CD1c-positive myeloid dendritic cell (primary cell): ENCODE measurements at regions not wholly inside any gene's neighbourhood (a gene's known extent, or its start where the extent isn't known, plus 50 kb on each side); places are given as distances from the start of the nearest gene placed in this dataset.

Experiments used
- DNase-seq: peaks from one replicate; pipeline ENCODE4 v3.0.0-alpha.2; 2016; ENCODE audit errors: extremely low spot score

DNA sequence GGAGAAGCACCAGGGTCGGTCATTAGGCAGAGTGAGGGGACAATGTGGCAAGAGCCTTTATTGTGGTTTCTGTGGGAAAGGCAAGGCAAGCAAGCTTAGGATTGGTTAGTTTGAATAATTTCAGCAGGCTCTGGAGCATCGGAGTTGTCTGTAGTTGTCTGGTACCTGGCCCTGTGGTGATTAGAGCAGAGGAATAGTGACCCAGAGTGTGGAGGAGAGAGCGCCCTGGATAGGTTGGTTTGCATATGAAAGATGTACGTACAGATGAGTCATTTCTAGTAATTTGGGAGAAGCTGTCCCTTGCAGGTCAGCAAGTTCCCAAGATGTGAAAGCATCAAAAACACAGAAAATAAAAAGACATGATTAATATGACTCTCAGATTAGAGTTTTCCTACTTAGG, 383.1 kb upstream of the MEX3C start:
- no peak for DNase-seq

DNA sequence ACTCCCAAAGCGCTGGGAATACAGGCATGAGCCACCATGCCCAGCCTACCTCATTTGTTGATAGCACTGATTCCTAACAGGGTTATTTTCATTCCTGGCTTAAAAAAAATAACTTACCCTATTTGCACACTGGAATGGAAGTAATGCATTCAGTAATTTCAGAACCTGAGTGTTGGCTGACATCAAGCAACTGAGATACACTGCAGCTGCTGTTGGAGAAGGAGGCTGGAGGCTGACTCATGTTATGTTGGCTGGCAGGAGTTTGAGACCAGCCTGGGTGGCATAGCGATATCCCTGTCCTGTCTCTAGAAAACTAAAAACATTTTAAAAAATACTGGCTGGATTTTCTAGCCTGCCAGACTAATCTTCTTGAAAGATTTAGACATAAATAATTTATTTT, 385.1 kb upstream of the MEX3C start:
- no peak for DNase-seq

DNA sequence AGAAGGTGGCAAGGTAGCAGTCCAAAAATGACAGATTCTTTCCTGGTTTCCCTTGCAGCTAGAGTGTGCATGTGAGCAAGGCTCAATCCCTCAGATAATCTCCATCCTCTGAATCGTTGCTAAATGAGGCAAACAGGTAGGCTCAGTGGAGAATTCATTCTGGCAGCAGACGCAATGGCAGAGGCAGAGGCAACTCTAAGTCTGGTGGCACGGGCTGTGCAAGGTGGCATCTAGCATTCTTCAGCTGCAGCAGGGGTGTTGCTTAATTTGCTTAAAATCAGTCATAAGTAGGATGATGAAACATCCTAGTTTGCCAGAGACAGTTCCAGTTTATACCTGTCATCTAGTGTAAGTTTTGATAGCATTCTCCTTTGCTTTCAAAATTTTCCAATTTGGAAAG, 391.1 kb upstream of the MEX3C start:
- DNase-seq = no peak

DNA sequence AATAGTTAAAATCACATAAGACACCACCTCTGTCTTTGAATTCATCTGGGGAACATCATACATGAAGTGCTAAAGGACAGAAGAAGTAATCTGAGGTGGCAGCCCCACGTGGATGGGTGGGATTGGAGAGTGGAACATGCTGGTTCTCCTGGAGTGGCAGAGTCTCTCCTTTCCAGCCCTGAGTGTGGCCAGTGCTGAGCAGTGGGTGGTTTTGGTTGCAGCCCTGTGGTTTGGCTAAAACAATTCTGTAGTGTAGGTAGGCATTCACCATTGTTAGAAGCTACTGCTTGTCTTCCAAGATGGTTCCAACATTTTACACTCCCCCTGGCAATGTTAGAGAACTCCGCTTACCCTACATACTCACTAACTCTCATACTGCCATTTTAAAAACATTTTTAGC, 396.4 kb upstream of the MEX3C start:
- DNase-seq = no peak

DNA sequence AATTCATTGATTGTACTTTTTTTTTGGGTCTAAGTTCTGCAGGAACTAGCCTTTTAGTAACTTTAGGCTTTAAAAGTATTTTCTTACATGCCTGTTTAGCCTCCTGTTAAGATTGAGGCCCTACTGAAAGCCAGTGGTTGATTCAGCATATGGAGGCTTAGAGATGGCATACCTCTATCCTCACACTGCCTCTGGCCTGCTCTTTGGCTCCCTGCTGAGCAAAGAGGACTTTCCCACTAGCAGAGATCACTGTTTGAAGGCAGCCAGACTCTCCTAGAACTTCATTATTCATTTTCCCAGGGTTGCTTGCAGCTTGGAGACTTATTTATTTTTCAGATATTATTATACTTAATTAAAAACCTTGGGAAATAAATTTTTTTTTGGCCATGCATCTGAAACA, 405.6 kb upstream of the MEX3C start:
- DNase-seq = no peak

DNA sequence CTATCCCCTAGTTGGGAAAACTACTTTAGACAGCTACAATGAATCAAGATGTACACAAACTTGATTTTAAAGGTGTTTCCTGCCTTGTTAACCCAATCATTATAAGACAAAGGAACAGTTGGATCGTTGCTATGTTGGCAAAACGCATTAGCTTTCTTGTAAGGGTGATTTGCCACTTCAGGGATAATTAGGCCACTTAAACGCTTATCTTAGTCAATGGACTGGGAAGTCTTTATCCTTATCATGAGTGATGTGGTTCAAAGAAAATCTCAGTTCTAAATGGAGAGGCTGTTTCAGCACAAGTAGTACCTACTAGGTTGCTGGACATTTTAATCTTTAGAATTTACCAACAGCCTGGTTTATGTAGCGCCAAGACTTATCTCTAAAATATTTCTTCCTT, 406.1 kb upstream of the MEX3C start:
- no peak for DNase-seq

DNA sequence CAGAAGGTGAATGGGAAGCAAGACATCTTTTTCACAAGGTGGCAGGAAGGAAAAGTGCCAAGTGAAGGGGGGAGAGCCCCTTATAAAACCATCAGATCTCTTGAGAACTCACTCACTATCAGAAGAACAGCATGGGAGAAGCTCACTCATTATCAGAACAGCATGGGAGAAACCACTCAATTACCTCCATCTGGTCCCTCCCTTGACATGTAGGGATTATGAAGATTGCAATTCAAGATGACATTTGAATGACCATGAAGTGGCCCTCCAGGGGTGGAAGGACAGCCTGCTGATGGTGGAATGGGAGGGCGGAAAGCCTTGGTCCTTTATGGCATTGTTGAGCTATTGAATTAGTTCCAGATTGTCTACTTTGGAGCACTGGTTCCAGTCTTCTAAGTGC, 413.0 kb upstream of the MEX3C start:
- no peak for DNase-seq

DNA sequence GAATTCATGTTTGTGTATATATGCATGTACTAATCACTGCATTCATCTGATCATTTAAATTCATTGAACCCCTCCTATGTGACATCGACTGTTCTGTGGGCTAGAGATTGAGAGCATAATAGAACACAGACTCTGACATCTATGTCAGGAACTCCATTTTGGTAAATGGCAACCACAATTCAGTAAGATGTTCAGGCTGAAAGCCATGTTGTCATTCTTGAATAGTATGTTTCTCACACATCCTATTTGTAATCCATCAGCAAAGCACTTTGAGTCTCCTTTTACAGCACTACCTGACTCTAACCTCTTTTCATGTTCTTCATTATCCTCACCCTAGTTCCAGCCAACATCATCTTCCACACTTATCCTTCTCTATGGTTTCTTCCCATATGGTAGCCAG, 413.8 kb upstream of the MEX3C start:
- no peak for DNase-seq

DNA sequence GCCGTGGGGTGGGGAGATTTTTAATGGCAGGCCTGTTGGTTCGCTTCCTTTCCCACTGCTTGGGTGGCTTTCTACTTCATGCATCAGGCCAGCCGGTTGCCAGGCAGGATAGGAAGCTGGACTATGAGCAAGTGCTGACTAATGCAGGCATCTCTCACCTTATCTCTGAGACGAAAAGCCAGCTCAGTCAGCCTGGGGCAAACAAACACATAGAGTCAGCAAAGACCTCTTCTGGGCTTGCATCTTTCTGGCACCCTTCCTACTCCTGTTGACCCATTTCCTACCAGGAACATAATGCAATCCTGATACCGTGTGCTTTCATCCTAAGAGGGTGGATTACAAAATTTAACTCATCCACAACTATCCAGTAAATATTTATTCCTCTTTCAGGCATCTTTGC, 416.6 kb upstream of the MEX3C start:
- no peak for DNase-seq

DNA sequence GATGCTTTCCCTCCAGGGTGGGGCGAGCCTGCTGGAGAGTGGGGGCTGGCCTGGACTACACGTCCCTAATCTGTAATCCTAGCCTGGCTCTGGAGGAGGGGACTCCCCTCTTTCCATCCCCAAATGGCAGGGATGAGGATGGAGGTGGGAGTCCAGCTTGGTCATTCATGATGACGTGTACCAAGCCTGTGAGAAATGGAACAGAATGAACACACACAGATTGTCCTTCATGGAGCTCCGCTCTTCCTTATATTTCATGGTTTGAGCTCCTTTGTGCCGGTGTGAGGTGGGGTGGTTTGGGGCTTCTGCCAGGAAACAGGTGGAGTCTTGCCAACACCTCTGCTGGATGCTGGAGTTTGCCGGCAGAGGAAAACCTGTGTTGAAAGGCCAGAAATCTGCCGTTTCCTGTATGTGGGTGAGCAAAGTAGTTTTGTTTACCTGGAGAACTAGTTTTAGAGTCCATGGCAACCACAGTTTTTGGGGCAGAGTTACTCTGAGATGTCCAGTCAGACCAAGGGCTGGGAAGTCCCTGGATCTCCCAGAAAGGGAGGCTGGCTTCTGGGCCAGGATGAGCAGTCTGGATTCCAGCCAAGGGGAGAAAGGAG, 417.6 kb upstream of the MEX3C start:
- no peak for DNase-seq

DNA sequence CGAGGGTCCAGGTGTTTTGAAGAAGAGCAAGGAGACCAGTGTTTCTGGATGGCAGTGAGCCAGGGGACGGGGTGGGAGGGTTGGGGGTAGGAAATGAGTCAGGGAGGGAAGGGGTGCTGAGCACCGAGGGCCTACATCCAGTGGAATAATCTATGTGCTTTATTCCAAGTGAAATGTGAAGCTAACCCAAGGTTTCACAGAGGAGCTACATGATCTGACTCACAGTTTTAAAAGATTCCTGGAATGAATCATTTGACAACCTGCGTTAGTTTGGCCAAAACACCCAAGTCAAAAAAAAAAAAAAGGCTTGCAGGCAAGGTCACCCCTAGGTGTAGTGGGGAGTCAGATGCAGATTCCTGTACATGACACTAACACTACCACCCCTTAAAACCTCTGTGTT, 419.7 kb upstream of the MEX3C start:
- no peak for DNase-seq

DNA sequence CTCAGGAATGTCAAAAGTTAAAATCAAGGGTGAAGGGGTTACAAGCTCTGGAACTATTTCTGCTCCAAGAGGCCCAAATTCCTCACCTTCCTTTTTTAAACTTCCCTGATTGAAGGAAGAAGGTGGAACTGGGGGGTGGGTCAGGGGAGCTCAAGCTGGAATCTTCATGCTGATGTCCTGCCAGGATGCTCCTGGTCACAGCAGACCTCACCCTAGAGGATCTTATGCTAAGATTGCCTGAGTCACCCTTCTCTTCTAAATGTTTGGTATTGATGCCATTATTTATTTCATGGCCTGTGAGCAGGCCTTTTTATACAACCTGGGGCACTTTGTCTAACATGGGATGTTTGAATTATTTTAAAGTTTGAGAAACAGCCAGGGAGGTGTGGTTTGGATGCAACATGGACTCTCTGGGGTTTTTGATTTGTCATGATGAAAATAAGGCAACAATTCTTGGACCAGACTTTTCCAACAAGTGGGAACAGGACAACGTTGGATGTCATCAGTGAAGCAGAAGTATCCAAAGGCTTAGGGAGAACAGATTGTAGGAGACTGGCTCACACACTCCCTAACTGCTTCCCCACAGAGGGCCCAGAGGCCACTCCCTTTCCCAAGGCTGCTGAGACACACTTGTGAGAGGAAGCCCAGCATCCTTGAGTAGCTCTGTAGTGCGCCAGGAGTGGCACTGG, 420.2 kb upstream of the MEX3C start:
- no peak for DNase-seq

DNA sequence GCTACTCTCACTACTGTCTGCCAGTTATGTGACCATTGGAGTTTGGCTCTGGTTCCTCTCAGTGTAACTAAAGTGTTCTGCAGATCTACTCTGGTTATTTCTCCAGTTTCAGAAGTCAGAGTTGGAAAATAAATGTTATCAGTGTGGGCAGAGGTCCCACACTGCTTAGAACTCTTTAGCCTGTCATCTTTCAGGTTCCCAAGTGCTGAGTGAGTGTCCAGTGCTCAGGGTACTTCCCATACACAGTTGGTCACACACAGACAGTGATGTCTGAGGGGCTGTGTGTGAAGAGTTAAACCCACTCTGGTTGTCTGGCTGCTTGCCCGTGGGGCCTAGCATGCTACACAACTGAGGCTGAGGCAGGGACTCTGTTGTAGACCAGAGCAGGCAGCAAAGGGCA, 421.8 kb upstream of the MEX3C start:
- DNase-seq = no peak

DNA sequence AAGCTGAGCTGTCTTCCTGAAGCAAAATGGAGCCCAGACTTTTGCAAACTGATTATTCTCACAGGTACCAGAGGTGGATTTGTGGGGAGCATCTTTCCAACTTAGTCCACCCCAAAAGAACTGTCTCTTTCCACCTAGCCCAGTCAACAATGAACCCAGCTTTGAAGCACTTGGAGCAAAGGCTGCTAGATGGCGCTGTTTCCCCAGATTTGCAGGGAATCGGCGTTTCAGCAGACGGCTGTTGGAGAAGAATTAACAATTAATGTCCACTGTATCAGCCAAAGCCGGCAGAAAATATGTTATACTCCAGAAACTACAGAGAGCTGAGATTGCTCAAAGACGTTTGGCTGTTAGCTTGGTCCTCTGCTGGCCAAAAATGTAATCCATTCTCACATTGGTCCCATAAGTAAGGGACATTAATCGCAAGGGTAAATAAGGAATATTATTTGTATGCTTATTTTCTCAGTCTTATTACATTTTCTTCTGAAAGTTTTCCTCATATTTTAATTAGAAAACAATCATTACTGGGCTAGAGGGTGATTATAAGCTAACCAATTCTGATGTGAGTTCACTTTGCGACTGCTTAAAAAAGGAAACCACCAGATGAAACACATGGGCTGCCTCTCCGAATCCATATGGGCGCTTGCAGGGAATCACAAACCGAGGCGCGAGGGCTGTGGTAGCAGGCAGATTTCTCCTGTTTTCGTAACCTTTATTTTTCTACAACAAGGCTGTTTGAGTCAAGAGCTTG, 423.8 kb upstream of the MEX3C start:
- DNase-seq = peak; percentile 16

DNA sequence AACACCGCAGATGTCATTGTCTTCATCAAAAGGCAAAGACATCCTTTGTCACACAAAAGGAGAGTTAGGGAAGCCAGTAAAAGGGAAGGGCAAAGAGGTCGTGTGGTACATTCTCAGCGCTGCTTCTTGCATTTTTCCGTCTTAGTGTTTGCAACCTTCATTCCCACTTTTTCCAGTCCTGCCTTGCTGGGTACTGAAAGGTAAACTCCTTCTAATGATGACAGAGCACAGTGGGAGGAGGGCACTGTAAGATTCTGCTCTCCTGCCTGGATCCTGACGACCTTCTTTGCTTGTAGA, 424.3 kb upstream of the MEX3C start:
- no peak for DNase-seq

DNA sequence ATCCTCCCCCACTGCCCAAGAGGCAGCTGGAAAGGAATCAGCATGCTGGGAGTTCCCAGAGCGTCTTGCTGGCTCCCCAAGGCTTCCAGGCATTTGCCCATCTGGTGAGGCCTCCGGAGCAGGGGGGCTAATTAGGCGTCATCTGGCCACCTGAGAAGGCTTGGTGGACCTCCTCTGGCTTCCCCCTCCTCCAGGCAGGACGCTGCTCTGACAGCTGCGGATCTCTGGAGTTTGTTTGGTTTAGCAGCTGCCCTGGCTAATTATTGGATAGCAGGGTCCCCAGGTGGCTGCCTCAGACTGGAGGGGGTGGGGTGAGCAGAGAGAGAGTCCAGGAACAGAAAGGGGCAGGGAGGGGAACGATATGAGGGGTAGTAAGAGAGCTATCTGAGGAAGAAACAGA, 425.2 kb upstream of the MEX3C start:
- no peak for DNase-seq

DNA sequence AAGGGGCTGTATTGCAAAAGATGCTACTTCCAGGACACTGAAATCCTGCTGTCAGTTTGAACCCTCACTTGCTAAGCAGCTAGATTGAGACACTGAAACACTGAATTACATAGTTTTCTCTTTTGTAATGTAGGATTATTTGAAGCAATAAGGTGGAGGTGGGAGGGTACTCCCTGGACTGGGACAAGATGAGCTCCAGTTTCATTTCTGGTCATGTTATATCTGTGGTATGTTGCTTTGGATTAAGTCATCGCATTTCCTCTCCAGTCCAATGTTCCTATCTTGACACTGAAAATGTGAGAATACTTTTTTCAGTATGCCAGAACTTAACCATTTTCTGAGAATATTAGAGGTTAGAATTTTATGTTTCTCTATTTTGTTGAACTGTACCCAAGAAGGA, 426.2 kb upstream of the MEX3C start:
- no peak for DNase-seq

DNA sequence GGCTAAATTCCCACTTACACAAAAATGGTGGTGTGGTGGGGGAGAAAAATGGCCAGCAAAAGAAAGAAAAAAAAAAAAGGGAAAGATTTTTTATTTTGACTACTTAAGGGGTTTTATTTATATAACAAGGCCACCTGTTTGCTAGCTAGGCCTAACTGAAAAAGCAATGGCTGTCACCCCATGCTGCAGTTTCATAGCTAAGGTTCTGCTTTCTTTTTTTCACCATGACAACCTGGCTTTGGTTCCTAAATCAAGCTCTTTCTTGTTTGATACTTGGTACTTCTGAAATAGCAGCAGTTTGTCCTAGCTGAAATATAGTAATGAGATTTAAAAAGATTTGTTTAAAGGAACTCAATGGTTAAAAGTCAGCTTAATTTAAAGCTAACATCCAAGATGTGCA, 433.2 kb upstream of the MEX3C start:
- DNase-seq = no peak

DNA sequence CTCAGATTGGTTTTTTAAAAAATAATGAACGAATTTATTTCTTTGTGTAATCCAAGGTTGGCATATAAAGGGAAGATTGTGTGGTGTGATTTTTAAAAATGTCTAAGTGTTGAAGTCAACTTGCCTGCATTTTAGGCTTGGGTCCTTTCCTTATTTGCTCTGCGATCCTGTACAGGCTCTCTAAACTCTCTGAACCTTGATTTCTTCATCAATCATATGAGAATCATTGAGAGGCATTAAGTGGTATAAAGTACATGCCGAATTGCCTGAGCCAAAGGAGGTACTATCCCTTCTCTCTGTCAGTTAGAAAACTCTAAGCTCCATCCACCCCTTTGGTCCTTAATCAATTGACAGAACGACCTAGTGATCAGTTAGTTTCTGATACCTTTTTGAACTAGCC, 440.4 kb upstream of the MEX3C start:
- no peak for DNase-seq

DNA sequence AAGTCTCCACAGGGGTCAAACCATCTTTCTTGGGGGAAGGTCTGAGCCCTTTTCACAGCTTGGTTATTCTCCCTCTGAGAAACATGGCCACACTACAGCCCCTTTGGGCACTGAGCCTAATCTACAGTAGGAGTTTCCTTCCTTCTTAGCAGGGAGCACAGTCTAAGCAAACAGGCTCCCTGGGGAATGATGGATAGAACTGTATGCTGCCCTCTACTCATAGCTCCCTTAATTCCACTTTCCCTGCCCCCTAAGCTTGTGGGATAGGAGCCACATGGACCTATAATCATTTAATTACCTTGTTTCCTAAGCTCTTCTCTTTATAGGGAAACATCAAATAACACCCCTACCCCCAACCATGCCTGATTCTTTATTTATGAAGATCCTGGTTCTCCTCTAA, 442.1 kb upstream of the MEX3C start:
- no peak for DNase-seq

DNA sequence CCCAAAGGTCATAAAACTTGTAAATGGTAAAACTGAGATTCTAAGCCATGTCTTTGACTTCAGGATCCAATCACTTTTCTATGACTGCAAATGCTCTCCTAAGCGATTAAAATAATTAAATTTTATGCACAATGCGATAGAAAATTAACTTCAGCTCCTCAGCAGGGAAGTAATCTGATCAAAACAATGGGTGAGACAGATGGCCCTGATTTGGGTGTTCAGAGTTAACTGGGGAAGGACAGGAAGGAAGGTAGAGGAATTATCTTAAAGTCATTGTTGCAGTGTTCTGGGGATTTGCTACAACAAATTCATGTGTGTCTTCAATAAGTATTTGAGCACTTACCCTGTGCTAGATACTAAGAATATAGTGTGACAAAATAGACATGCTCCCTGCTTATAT, 446.0 kb upstream of the MEX3C start:
- DNase-seq = no peak

DNA sequence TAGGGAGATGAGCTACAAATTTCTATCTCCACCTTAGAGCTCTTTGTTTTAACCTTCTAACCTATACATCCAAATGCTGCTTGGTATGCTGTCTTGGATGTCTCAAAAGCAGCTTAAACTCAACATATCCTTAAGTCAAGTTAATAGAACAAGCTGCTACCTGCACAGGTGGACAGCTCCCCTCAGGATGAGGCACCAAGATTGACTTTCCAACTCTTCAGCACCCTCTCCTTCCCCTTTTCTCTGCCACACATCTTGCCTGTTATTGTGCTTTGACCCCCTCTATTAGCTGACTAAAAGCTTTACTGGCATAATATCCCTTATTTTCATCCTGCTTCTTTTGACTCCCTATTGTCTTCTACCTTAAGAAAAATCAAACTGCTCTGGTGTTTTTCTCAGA, 448.1 kb upstream of the MEX3C start:
- DNase-seq = no peak

DNA sequence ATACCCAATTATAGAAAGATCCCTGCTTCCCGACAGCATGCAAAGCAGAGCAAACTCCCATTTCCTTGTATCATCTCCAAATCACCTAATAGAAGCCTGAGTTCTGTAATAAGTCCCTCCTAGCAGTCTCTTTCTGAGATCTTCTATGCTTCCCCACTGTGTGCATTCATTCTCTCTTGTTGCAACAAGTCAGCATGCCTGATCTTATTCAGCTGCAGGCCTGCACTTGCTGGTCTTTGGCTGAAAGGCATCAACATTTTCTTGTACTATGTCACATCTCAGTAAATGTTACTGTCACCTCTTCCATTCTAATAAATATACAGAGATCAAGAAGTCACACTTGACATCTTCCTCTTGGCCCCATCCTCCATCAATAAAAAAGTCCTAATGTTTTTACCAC, 449.9 kb upstream of the MEX3C start:
- DNase-seq = no peak

DNA sequence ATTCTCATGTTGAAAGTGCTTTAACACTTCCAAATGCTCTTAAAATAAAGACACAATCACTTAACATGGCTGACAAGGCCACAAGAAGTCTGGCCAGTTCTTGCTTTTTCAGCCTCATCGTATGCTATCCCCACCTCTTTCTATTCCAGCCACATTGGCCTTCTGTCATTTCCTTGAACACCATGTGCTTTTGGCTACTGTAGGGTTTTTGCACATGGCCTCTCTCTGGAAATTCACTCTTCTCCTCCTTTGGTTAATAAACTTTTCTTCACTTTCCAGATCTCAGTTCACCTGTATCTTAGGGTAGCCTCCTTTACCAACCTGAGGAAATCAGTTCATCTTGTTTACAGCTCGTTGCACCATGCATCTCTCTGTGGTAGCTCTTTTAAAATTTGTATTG, 450.5 kb upstream of the MEX3C start:
- DNase-seq = no peak
